GM20431 (cell line): ENCODE measurements at regions not wholly inside any gene's neighbourhood (a gene's known extent, or its start where the extent isn't known, plus 50 kb on each side); places are given as distances from the start of the nearest gene placed in this dataset.
"Not testable (repeated sequence)": the region's sequence is repeated elsewhere in the genome, so short reads cannot be mapped to it uniquely, and the experiment has no call there.

ENCODE experiments used
- in situ Hi-C: fragments of 300-500 bp; cut with MseI, MboI; formaldehyde crosslinking; loops from one replicate; pipeline ENCODE4 v1.15.0; 2020; ENCODE audit warnings: low sequenced_read_pairs; ENCODE audit not compliant: unreplicated experiment

GRCh38 chr15:87686841-87687522 is 569.6 kb downstream of the NTRK3 start:
- in situ Hi-C loops: no loop called here

- in situ Hi-C loops: no loop called here
Observed at GRCh38 chr15:87686339-87686738, 570.2 kb downstream of the NTRK3 start.

- in situ Hi-C loops: no loop called here
Observed at GRCh38 chr15:87682527-87682926, 574.0 kb downstream of the NTRK3 start.

- in situ Hi-C loops: no loop called here
Observed at GRCh38 chr15:87681104-87681503, 575.4 kb downstream of the NTRK3 start.

- in situ Hi-C loops: no loop called here
Observed at GRCh38 chr15:87680208-87680607, 576.3 kb downstream of the NTRK3 start.

- in situ Hi-C loops: no loop called here
Observed at GRCh38 chr15:87675271-87675670, 581.3 kb downstream of the NTRK3 start.

- in situ Hi-C loops: no loop called here
Observed at GRCh38 chr15:87672309-87673288, 583.9 kb downstream of the NTRK3 start.

- in situ Hi-C loops: no loop called here
Observed at GRCh38 chr15:87671289-87671688, 585.2 kb downstream of the NTRK3 start.

GRCh38 chr15:87669846-87670245 is 586.7 kb downstream of the NTRK3 start:
- in situ Hi-C loops: no loop called here

- in situ Hi-C loops: not testable (repeated sequence)
Observed at GRCh38 chr15:87668768-87669564, 587.6 kb downstream of the NTRK3 start.

GRCh38 chr15:87667643-87668042 is 588.9 kb downstream of the NTRK3 start:
- in situ Hi-C loops: no loop called here

- in situ Hi-C loops: no loop called here
Observed at GRCh38 chr15:87662575-87662974, 594.0 kb downstream of the NTRK3 start.

- in situ Hi-C loops: no loop called here
Observed at GRCh38 chr15:87661454-87662355, 594.8 kb downstream of the NTRK3 start.

- in situ Hi-C loops: no loop called here
Observed at GRCh38 chr15:87660251-87661129, 596.0 kb downstream of the NTRK3 start.

- in situ Hi-C loops: no loop called here
Observed at GRCh38 chr15:87656372-87656771, 600.2 kb downstream of the NTRK3 start.

GRCh38 chr15:87653646-87654045 is 602.9 kb downstream of the NTRK3 start:
- in situ Hi-C loops: no loop called here

GRCh38 chr15:87649175-87649574 is 607.4 kb downstream of the NTRK3 start:
- in situ Hi-C loops: no loop called here

- in situ Hi-C loops: no loop called here
Observed at GRCh38 chr15:87648278-87648677, 608.3 kb downstream of the NTRK3 start.

- in situ Hi-C loops: no loop called here
Observed at GRCh38 chr15:87645723-87646122, 610.8 kb downstream of the NTRK3 start.
